ENCODE measurements at regions not wholly inside any gene's neighbourhood (a gene's known extent, or its start where the extent isn't known, plus 50 kb on each side); places are given as distances from the start of the nearest gene placed in this dataset.

DNA sequence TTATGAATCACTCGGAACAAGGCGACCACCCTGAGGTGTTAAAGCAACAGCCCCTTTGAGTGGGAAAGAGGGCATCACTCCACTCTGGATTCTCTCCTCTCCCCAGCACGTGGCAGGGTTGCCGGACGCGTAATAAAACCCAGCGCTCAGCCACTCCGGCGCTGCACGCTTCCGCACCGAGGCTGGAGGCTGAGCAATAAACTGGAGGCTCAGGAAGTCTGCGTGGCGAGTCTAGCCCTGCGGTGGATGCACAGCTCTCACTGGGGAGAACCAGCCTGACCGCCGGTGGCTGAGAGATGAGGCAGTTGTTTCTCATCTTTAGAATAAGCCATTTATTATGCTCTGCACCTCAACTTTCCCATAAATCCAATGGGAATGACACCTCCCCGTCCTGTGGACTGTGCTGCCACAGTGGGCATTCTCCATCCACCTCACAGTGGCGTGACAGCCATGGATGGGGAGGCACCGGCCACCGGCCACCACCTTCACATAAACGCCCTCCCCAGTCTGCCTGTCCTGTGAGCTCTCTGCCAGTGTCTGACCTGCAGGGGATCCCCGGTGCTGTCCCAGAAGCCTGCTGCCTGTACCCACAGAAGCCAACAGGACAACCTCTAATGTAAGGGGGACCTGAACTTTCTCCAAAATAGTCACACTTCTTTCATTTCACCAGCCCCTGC lies 64.2 kb upstream of the GGTLC1 start:
- no peak overlapping the region for H3K4me3 ChIP-seq
- peak; percentile 60 for DNase-seq (ENCODE audit: extremely low spot score)
- TF ChIP-seq EP300 (IDR thresholded peaks at IDR 0.05) (no peak), POLR2A (IDR thresholded peaks at IDR 0.05; ENCODE audit: low read depth) (no peak), POLR2AphosphoS5 (IDR thresholded peaks at IDR 0.05) (no peak)
- TF ChIP-seq, protein P1, sequence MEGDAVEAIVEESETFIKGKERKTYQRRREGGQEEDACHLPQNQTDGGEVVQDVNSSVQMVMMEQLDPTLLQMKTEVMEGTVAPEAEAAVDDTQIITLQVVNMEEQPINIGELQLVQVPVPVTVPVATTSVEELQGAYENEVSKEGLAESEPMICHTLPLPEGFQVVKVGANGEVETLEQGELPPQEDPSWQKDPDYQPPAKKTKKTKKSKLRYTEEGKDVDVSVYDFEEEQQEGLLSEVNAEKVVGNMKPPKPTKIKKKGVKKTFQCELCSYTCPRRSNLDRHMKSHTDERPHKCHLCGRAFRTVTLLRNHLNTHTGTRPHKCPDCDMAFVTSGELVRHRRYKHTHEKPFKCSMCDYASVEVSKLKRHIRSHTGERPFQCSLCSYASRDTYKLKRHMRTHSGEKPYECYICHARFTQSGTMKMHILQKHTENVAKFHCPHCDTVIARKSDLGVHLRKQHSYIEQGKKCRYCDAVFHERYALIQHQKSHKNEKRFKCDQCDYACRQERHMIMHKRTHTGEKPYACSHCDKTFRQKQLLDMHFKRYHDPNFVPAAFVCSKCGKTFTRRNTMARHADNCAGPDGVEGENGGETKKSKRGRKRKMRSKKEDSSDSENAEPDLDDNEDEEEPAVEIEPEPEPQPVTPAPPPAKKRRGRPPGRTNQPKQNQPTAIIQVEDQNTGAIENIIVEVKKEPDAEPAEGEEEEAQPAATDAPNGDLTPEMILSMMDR (IDR thresholded peaks at IDR 0.05), result no peak
- H3K27ac ChIP-seq (replicated peaks in 1 of 4), result no peak overlapping the region
- no peaks in the 10 kb centered on the region for H3K9me3 ChIP-seq
- intact Hi-C loops (cut with DNase I), result no loop called here
- H3K27me3 ChIP-seq, result peaks cover 0 to 19% (median 0%) of the 10 kb centered on the region in 4 donors
- no peaks in the 10 kb centered on the region for H3K4me1 ChIP-seq
- H3K36me3 ChIP-seq, result no peaks in the 10 kb centered on the region
- 95% methylated on average over 19 of the region's 23 CpGs for WGBS

DNA sequence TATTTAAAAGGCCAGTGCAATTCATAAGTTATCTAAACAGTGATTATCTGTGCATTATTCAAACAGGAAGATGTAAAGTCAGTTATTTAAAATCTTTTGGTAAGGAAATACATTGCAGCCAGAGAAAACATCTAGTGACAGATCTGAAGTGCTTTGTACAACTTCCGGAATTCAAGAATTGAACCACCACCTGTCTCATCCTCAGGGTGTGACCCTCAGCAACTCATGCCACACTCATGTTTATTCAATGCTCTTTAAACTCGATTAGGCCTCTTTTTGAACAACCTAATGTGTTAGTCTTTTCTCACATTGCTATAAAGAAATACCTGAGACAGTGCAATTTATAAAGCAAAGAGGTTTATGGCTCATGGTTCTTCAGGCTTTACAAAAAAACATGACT lies 62.6 kb upstream of the GGTLC1 start:
- H3K4me1 ChIP-seq, result no peaks in the 10 kb centered on the region
- TF ChIP-seq POLR2A (IDR thresholded peaks at IDR 0.05; ENCODE audit: low read depth), result no peak
- TF ChIP-seq, protein P1 (IDR thresholded peaks at IDR 0.05), result no peak
- no peak for TF ChIP-seq EP300 (IDR thresholded peaks at IDR 0.05)
- no peak for TF ChIP-seq POLR2AphosphoS5 (IDR thresholded peaks at IDR 0.05)
- WGBS, result 59% methylated on average over 2 of the region's 2 CpGs
- H3K4me3 ChIP-seq, result no peak overlapping the region
- no peak overlapping the region for H3K27ac ChIP-seq (replicated peaks in 1 of 4)
- H3K27me3 ChIP-seq, result peaks cover 0 to 19% (median 0%) of the 10 kb centered on the region in 4 donors
- peak; percentile 37 for DNase-seq (ENCODE audit: extremely low spot score)
- intact Hi-C loops (cut with DNase I), result no loop called here
- H3K36me3 ChIP-seq, result no peaks in the 10 kb centered on the region
- no peaks in the 10 kb centered on the region for H3K9me3 ChIP-seq

DNA sequence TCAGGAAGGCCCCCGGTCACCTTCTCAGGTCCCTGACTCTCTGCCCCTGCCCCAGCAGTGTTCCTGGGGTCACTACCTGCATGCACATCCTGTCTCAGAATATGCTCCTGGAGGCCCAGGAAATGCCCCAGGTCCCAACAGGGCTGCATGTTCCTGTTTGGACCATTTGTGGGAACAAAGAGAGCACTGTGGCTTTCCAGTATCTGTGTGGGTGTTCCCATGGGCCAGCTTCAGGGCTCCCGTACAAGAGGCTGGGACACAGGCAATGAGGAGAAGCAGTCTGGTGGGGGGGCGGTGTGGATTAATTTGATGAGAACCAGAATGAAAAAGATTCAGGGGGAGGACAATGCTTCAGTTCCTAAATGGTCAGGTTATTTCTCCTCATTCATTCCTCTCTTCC lies 61.5 kb upstream of the GGTLC1 start:
- Histone ChIP-seq H3K27ac (replicated peaks in 1 of 4) (no peak overlapping the region), H3K4me1 (no peaks in the 10 kb centered on the region), H3K9me3 (no peaks in the 10 kb centered on the region), H3K4me3 (no peak overlapping the region), H3K27me3 (peaks cover 0 to 19% (median 0%) of the 10 kb centered on the region in 4 donors), H3K36me3 (no peaks in the 10 kb centered on the region)
- WGBS, result 69% methylated on average over 3 of the region's 3 CpGs
- intact Hi-C loops (cut with DNase I), result no loop called here
- peak; percentile 81 for DNase-seq (ENCODE audit: extremely low spot score)
- TF ChIP-seq POLR2A (IDR thresholded peaks at IDR 0.05; ENCODE audit: low read depth) (no peak), POLR2AphosphoS5 (IDR thresholded peaks at IDR 0.05) (no peak), EP300 (IDR thresholded peaks at IDR 0.05) (no peak)
- TF ChIP-seq, protein P1 (IDR thresholded peaks at IDR 0.05), result no peak

DNA sequence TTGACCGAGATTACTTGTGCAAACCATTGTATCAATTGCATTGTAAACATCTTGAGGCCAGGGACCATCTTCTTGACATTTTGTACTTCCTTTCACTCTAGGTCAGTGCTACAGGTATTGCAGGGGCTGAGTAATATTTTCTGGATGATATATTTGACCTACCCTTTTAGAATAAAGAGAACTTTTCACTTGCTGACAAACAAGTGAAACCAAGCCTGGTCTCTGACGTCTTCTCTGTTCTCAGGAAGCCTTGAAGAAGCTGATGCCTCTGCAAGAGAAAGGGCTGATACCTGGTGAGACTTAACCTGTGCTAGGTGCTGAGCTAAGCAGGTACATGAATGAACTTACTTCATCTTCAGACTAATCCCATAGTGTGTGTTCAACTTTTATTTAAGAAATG lies 60.5 kb upstream of the GGTLC1 start:
- Histone ChIP-seq H3K4me3 (no peak overlapping the region), H3K4me1 (no peaks in the 10 kb centered on the region), H3K27ac (replicated peaks in 1 of 4) (no peak overlapping the region), H3K36me3 (no peaks in the 10 kb centered on the region), H3K9me3 (no peaks in the 10 kb centered on the region), H3K27me3 (peaks cover 0 to 19% (median 0%) of the 10 kb centered on the region in 4 donors)
- no peak for DNase-seq (ENCODE audit: extremely low spot score)
- TF ChIP-seq POLR2A (IDR thresholded peaks at IDR 0.05; ENCODE audit: low read depth), result no peak
- TF ChIP-seq EP300 (IDR thresholded peaks at IDR 0.05), result no peak
- TF ChIP-seq, protein P1 (IDR thresholded peaks at IDR 0.05), result no peak
- 83% methylated on average over 2 of the region's 2 CpGs for WGBS
- intact Hi-C loops (cut with DNase I), result no loop called here
